PC-9 (cell line): ENCODE measurements at regions not wholly inside any gene's neighbourhood (a gene's known extent, or its start where the extent isn't known, plus 50 kb on each side); places are given as distances from the start of the nearest gene placed in this dataset.

Experiments used
- BruUV-seq: library from RNA; stranded (reverse); fragments of 400-500 nt; replicated peaks from 2 replicates; lab custom pipeline; 2021; lab: Mats Ljungman, UMichigan
- CTCF ChIA-PET: fragments of 300-600 bp; sonication (Branson Sonifier 250); formaldehyde crosslinking; loops from one replicate; lab custom pipeline; 2022; ENCODE audit warnings: antibody characterized with exemption; lab: Charles Lee
- POLR2A ChIA-PET: fragments of 300-600 bp; sonication (Branson Sonifier 250); formaldehyde crosslinking; loops from one replicate; lab custom pipeline; 2022; ENCODE audit warnings: antibody characterized with exemption; ENCODE audit not compliant: unreplicated experiment; lab: Charles Lee
- DNase-seq, 2 experiments: peaks; one replicate each; pipeline versions ENCODE4 v3.0.0 to v3.0.0-alpha.2; 2015 to 2022; ENCODE audit warnings: mixed read lengths in 1 of 2
- H2AFZ ChIP-seq: fragments of 200-600 bp; sonication (generic); 2 replicates; pipeline ENCODE4 v1.8.1; 2017; ENCODE audit warnings: antibody characterized with exemption
- H3F3A ChIP-seq: fragments of 200-600 bp; sonication (generic); 2 replicates; pipeline ENCODE4 v1.8.1; 2017; ENCODE audit warnings: antibody characterized with exemption, mild to moderate bottlenecking, low read depth; ENCODE audit not compliant: insufficient read depth
- H3K27ac ChIP-seq: fragments of 200-600 bp; sonication (generic); 2 replicates; pipeline ENCODE4 v1.6.1; 2016; ENCODE audit warnings: mixed run types
- H3K27me3 ChIP-seq: fragments of 200-600 bp; sonication (generic); 2 replicates; pipeline ENCODE4 v1.6.1; 2016; ENCODE audit warnings: low read depth, mixed run types; ENCODE audit not compliant: insufficient read depth
- H3K36me3 ChIP-seq: fragments of 200-600 bp; sonication (generic); 2 replicates; pipeline ENCODE4 v1.6.1; 2016; ENCODE audit warnings: low read depth, mixed run types
- H3K4me1 ChIP-seq: fragments of 200-600 bp; sonication (generic); replicated peaks from 2 replicates; pipeline ENCODE4 v1.6.1; 2016; ENCODE audit warnings: mixed run types; ENCODE audit not compliant: insufficient read depth
- H3K4me2 ChIP-seq: fragments of 200-600 bp; sonication (generic); 2 replicates; pipeline ENCODE4 v1.6.1; 2017; ENCODE audit warnings: mixed run types
- H3K4me3 ChIP-seq: fragments of 200-600 bp; sonication (generic); 2 replicates; pipeline ENCODE4 v1.6.1; 2016; ENCODE audit warnings: mixed run types
- H3K79me2 ChIP-seq: fragments of 200-600 bp; sonication (generic); 2 replicates; pipeline ENCODE4 v1.6.1; 2017; ENCODE audit warnings: low read depth, mixed run types
- H3K9me2 ChIP-seq: fragments of 200-600 bp; sonication (generic); 2 replicates; pipeline ENCODE4 v1.8.1; 2017; ENCODE audit warnings: mild to moderate bottlenecking; ENCODE audit not compliant: insufficient read depth
- H3K9me3 ChIP-seq: fragments of 200-600 bp; sonication (generic); 2 replicates; pipeline ENCODE4 v1.8.1; 2016; ENCODE audit warnings: low read depth; ENCODE audit not compliant: insufficient read depth
- H4K20me1 ChIP-seq: fragments of 200-600 bp; sonication (generic); 2 replicates; pipeline ENCODE4 v1.8.1; 2017; ENCODE audit not compliant: insufficient read depth
- CTCF ChIP-seq: fragments of 200-600 bp; sonication (generic); conservative IDR thresholded peaks from 2 replicates; pipeline ENCODE4 v1.6.1; 2017; ENCODE audit warnings: mixed run types, antibody characterized with exemption, mild to moderate bottlenecking, moderate library complexity
- EZH2 ChIP-seq: fragments of 200-600 bp; sonication (generic); IDR thresholded peaks from 2 replicates; pipeline ENCODE4 v1.8.0; 2017; ENCODE audit warnings: antibody characterized with exemption, low read depth
- intact Hi-C: fragments of 100-400 bp; cut with micrococcal nuclease; formaldehyde crosslinking; loops from one replicate; pipeline ENCODE4 v1.10.0; 2022; ENCODE audit not compliant: unreplicated experiment

GRCh38 chr7:21173436-21173835 is 254.4 kb upstream of the SP4 start:
- no peak for DNase-seq
- H3F3A ChIP-seq = no peaks in the 10 kb centered on the region
- CTCF ChIA-PET = interaction anchor here (0.6 kb wide), 1 partner anchor 1440 kb away, joined by 4 read pairs; no protein-coding TSS in a partner anchor
- BruUV-seq = no TSS peak
- no peak overlapping the region for H3K4me3 ChIP-seq
- H3K4me1 ChIP-seq = no peaks in the 10 kb centered on the region
- no peak overlapping the region for H2AFZ ChIP-seq
- H4K20me1 ChIP-seq = no peaks in the 10 kb centered on the region
- TF ChIP-seq EZH2 (no peak), CTCF (no peak)
- H3K9me2 ChIP-seq = no peaks in the 10 kb centered on the region
- no peaks in the 10 kb centered on the region for H3K9me3 ChIP-seq
- intact Hi-C loops = no loop called here
- H3K27me3 ChIP-seq = no peaks in the 10 kb centered on the region
- H3K27ac ChIP-seq = no peak overlapping the region
- H3K4me2 ChIP-seq = no peak overlapping the region
- POLR2A ChIA-PET = no interaction called here
- no peaks in the 10 kb centered on the region for H3K79me2 ChIP-seq
- no peaks in the 10 kb centered on the region for H3K36me3 ChIP-seq

- H3K4me2 ChIP-seq = no peak overlapping the region
- CTCF ChIA-PET = no interaction called here
- no peak for DNase-seq
- BruUV-seq = no TSS peak
- intact Hi-C loops = no loop called here
- no peaks in the 10 kb centered on the region for H3K79me2 ChIP-seq
- no peaks in the 10 kb centered on the region for H3K27me3 ChIP-seq
- H4K20me1 ChIP-seq = no peaks in the 10 kb centered on the region
- POLR2A ChIA-PET = no interaction called here
- no peaks in the 10 kb centered on the region for H3K36me3 ChIP-seq
- no peak overlapping the region for H3K4me3 ChIP-seq
- no peaks in the 10 kb centered on the region for H3K4me1 ChIP-seq
- H2AFZ ChIP-seq = no peak overlapping the region
- no peaks in the 10 kb centered on the region for H3F3A ChIP-seq
- no peak overlapping the region for H3K27ac ChIP-seq
- no peaks in the 10 kb centered on the region for H3K9me2 ChIP-seq
- TF ChIP-seq EZH2 = no peak
- no peak for TF ChIP-seq CTCF
- H3K9me3 ChIP-seq = no peaks in the 10 kb centered on the region
Measured at GRCh38 chr7:21175714-21176113, 252.2 kb upstream of the SP4 start.

GRCh38 chr7:21184942-21185652 is 242.8 kb upstream of the SP4 start:
- TF ChIP-seq CTCF (no peak), EZH2 (no peak)
- CTCF ChIA-PET = no interaction called here
- no peak for DNase-seq
- H3K9me2 ChIP-seq = no peaks in the 10 kb centered on the region
- H3K4me1 ChIP-seq = no peaks in the 10 kb centered on the region
- H3K36me3 ChIP-seq = no peaks in the 10 kb centered on the region
- H2AFZ ChIP-seq = no peak overlapping the region
- H3K79me2 ChIP-seq = no peaks in the 10 kb centered on the region
- H4K20me1 ChIP-seq = no peaks in the 10 kb centered on the region
- no peak overlapping the region for H3K27ac ChIP-seq
- POLR2A ChIA-PET = no interaction called here
- intact Hi-C loops = no loop called here
- no TSS peak for BruUV-seq
- peaks cover 5% of the 10 kb centered on the region; the same call in 1 of the 2 replicates for H3K27me3 ChIP-seq
- H3K4me3 ChIP-seq = no peak overlapping the region
- H3K9me3 ChIP-seq = no peaks in the 10 kb centered on the region
- no peaks in the 10 kb centered on the region for H3F3A ChIP-seq
- no peak overlapping the region for H3K4me2 ChIP-seq
